Uterus (tissue), 2 donors: ENCODE measurements at regions not wholly inside any gene's neighbourhood (a gene's known extent, or its start where the extent isn't known, plus 50 kb on each side); places are given as distances from the start of the nearest gene placed in this dataset.

ENCODE experiments used
- CTCF ChIP-seq, 4 experiments: fragments of 200-600 bp in 2 of 4; fragments of 450-650 bp in 2 of 4; sonication (generic) in 2 of 4; IDR thresholded peaks; one replicate each; pipeline ENCODE4 v1.5.1; 2016 to 2019; ENCODE audit warnings: antibody characterized with exemption in 4 of 4, mild to moderate bottlenecking in 2 of 4, moderate library complexity in 1 of 4
- POLR2A ChIP-seq, 2 donors: fragments of 450-650 bp; IDR thresholded peaks; one replicate each; pipeline ENCODE4 v1.6.1; 2016; ENCODE audit warnings: antibody characterized with exemption in 2 of 2, mild to moderate bottlenecking in 1 of 2, moderate library complexity in 1 of 2

- TF ChIP-seq CTCF (IDR thresholded peaks at IDR 0.05) (no peak), POLR2A (IDR thresholded peaks at IDR 0.05) (no peak)
Measured at GRCh38 chr2:194054313-194054712, 1602.7 kb upstream of the SLC39A10 start.
